ENCODE measurements at regions not wholly inside any gene's neighbourhood (a gene's known extent, or its start where the extent isn't known, plus 50 kb on each side); places are given as distances from the start of the nearest gene placed in this dataset.

- no peak for DNase-seq
Observed at GRCh38 chr11:41982276-41982675, 522.8 kb upstream of the LRRC4C start.

GRCh38 chr11:41982975-41983374 is 523.5 kb upstream of the LRRC4C start:
- DNase-seq, result no peak

- no peak for DNase-seq
Observed at GRCh38 chr11:41983475-41983874, 524.0 kb upstream of the LRRC4C start.

- no peak for DNase-seq
Observed at GRCh38 chr11:41984023-41984422, 524.6 kb upstream of the LRRC4C start.

GRCh38 chr11:41985799-41986198 is 526.3 kb upstream of the LRRC4C start:
- no peak for DNase-seq

GRCh38 chr11:41988951-41989572 is 529.6 kb upstream of the LRRC4C start:
- DNase-seq, result no peak

- DNase-seq, result no peak
Observed at GRCh38 chr11:41989823-41990380, 530.5 kb upstream of the LRRC4C start.

- no peak for DNase-seq
Observed at GRCh38 chr11:41996533-41996932, 537.1 kb upstream of the LRRC4C start.

GRCh38 chr11:41997844-41998401 is 538.5 kb upstream of the LRRC4C start:
- DNase-seq, result no peak

- no peak for DNase-seq
Observed at GRCh38 chr11:41999066-41999465, 539.6 kb upstream of the LRRC4C start.

- no peak for DNase-seq
Observed at GRCh38 chr11:42003801-42004200, 544.3 kb upstream of the LRRC4C start.

GRCh38 chr11:42006766-42007165 is 547.3 kb upstream of the LRRC4C start:
- no peak for DNase-seq

- no peak for DNase-seq
Observed at GRCh38 chr11:42012271-42012670, 552.8 kb upstream of the LRRC4C start.

GRCh38 chr11:42013656-42014201 is 554.3 kb upstream of the LRRC4C start:
- no peak for DNase-seq

- DNase-seq, result no peak
Observed at GRCh38 chr11:42021911-42022310, 562.5 kb upstream of the LRRC4C start.

GRCh38 chr11:42023267-42023666 is 563.8 kb upstream of the LRRC4C start:
- DNase-seq, result no peak

GRCh38 chr11:42025121-42025803 is 565.8 kb upstream of the LRRC4C start:
- DNase-seq, result no peak

GRCh38 chr11:42034826-42035225 is 575.4 kb upstream of the LRRC4C start:
- DNase-seq, result no peak

GRCh38 chr11:42036201-42036600 is 576.7 kb upstream of the LRRC4C start:
- no peak for DNase-seq

GRCh38 chr11:42043312-42043711 is 583.9 kb upstream of the LRRC4C start:
- no peak for DNase-seq

- DNase-seq, result no peak
Observed at GRCh38 chr11:42047637-42048555, 588.4 kb upstream of the LRRC4C start.

- no peak for DNase-seq
Observed at GRCh38 chr11:42049186-42049585, 589.7 kb upstream of the LRRC4C start.

GRCh38 chr11:42049650-42050049 is 590.2 kb upstream of the LRRC4C start:
- DNase-seq, result no peak
